GM23338 (cell line): ENCODE measurements at regions not wholly inside any gene's neighbourhood (a gene's known extent, or its start where the extent isn't known, plus 50 kb on each side); places are given as distances from the start of the nearest gene placed in this dataset.

Experiments
- CREB1 ChIP-seq: fragments of 250-450 bp; sonication (Bioruptor Pico); IDR thresholded peaks from 2 replicates; pipeline ENCODE4 v1.5.0; 2020; ENCODE audit warnings: low read depth, mild to moderate bottlenecking, moderate library complexity
- CTCF ChIP-seq, 2 experiments: fragments of 200-600 bp in 1 of 2; sonication (generic) in 1 of 2; conservative IDR thresholded peaks; 2 replicates each; pipeline versions ENCODE4 v1.5.1 to v1.6.1; 2016 to 2017; ENCODE audit warnings: antibody characterized with exemption in 2 of 2, low read depth in 2 of 2, mild to moderate bottlenecking in 2 of 2, moderate library complexity in 1 of 2
- EZH2 ChIP-seq: fragments of 200-600 bp; sonication (generic); IDR thresholded peaks from one replicate; pipeline ENCODE4 v1.8.0; 2017; ENCODE audit warnings: antibody characterized with exemption, mild to moderate bottlenecking, low read depth; ENCODE audit not compliant: unreplicated experiment
- JUNB ChIP-seq: IDR thresholded peaks from one replicate; pipeline ENCODE4 v1.6.1; 2016; ENCODE audit warnings: antibody characterized with exemption; ENCODE audit not compliant: unreplicated experiment

DNA sequence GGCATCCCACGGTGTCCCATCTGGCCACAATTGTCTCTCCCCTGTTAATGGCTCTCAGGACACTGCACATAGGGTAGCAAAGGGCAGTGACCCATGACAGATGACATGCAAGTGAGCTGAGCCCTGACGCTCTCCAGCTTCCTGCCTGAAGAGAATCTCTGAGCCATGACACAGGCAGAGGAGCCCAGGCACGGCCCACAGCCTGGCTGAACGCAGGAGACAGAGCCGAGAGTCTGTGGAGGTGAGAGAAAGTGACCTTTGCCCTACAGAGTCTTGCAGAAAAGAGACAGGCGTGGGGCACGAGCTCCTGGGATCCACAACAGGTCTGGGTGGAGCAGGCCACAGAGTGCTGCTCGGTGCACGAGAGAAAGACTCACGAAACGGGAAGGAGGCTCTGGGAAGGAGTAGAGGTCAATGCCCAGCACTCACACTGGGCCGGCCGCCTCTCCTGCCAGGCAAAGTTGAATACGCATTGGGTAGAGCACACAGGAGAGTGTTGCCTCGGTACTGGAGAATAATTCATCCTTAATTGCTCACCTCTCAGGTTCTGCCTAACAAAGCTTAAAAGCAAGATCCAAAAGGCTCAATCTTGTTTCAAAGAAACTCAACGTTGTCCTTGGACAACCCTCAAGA is 90.3 kb downstream of the MRPL36 start:
- TF ChIP-seq CTCF (conservative IDR thresholded peaks at IDR 0.05; ENCODE audit: low read depth in 2 of 2) (no peak), CREB1 (no peak), EZH2 (no peak), JUNB (no peak)
